ENCODE measurements at regions not wholly inside any gene's neighbourhood (a gene's known extent, or its start where the extent isn't known, plus 50 kb on each side); places are given as distances from the start of the nearest gene placed in this dataset.
"Not testable (repeated sequence)": the region's sequence is repeated elsewhere in the genome, so short reads cannot be mapped to it uniquely, and the experiment has no call there.

- Histone ChIP-seq H3K9me3 (ENCODE audit: control insufficient read depth in 5 of 5, low read length in 5 of 5) (no peaks in the 10 kb centered on the region), H3K36me3 (ENCODE audit: control insufficient read depth in 5 of 5, insufficient read depth in 5 of 5, low read length in 5 of 5) (no peaks in the 10 kb centered on the region), H3K9ac (ENCODE audit: low read length in 5 of 5) (no peak overlapping the region), H3K4me3 (ENCODE audit: low read depth in 1 of 5, low read length in 5 of 5) (no peak overlapping the region), H3K4me1 (ENCODE audit: control insufficient read depth in 5 of 5, insufficient read depth in 5 of 5, low read length in 5 of 5) (no peaks in the 10 kb centered on the region), H3K27me3 (ENCODE audit: control insufficient read depth in 5 of 5, insufficient read depth in 4 of 5, low read length in 5 of 5) (no peaks in the 10 kb centered on the region), H3K27ac (ENCODE audit: low read depth, low read length) (no peak overlapping the region)
Measured at GRCh38 chr14:83885837-83886293, 1644.1 kb upstream of the FLRT2 start.

DNA sequence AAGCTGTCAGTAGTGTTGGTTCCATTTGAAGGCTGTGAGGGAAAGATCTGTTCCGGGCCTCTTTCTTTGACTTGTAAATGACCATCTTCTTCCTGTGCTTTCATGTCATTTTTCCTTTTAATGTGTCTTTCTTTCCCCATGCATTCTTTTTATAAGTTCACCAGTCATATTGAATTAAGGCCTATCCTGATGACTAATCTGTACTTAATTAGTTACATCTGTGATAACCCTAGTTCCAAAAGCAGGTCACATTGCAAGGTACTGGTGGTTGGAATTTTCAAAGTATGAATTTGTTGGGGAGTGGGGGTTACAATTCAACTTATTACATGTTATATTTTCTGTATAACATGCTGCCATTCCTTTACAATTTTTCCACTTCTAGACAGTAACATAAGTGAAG lies 1642.1 kb upstream of the FLRT2 start:
- H3K27ac ChIP-seq (ENCODE audit: low read depth, low read length): no peak overlapping the region
- H3K36me3 ChIP-seq (ENCODE audit: control insufficient read depth in 5 of 5, insufficient read depth in 5 of 5, low read length in 5 of 5): no peaks in the 10 kb centered on the region
- no peak overlapping the region for H3K9ac ChIP-seq (ENCODE audit: low read length in 5 of 5)
- no peaks in the 10 kb centered on the region for H3K9me3 ChIP-seq (ENCODE audit: control insufficient read depth in 5 of 5, low read length in 5 of 5)
- H3K4me1 ChIP-seq (ENCODE audit: control insufficient read depth in 5 of 5, insufficient read depth in 5 of 5, low read length in 5 of 5): no peaks in the 10 kb centered on the region
- no peaks in the 10 kb centered on the region for H3K27me3 ChIP-seq (ENCODE audit: control insufficient read depth in 5 of 5, insufficient read depth in 4 of 5, low read length in 5 of 5)
- no peak overlapping the region for H3K4me3 ChIP-seq (ENCODE audit: low read depth in 1 of 5, low read length in 5 of 5)

GRCh38 chr14:83893447-83893846 lies 1636.5 kb upstream of the FLRT2 start:
- Histone ChIP-seq H3K27me3 (ENCODE audit: control insufficient read depth in 5 of 5, insufficient read depth in 4 of 5, low read length in 5 of 5) (no peaks in the 10 kb centered on the region), H3K4me1 (ENCODE audit: control insufficient read depth in 5 of 5, insufficient read depth in 5 of 5, low read length in 5 of 5) (no peaks in the 10 kb centered on the region), H3K4me3 (ENCODE audit: low read depth in 1 of 5, low read length in 5 of 5) (no peak overlapping the region), H3K36me3 (ENCODE audit: control insufficient read depth in 5 of 5, insufficient read depth in 5 of 5, low read length in 5 of 5) (no peaks in the 10 kb centered on the region), H3K9ac (ENCODE audit: low read length in 5 of 5) (no peak overlapping the region), H3K27ac (ENCODE audit: low read depth, low read length) (no peak overlapping the region), H3K9me3 (ENCODE audit: control insufficient read depth in 5 of 5, low read length in 5 of 5) (no peaks in the 10 kb centered on the region)

DNA sequence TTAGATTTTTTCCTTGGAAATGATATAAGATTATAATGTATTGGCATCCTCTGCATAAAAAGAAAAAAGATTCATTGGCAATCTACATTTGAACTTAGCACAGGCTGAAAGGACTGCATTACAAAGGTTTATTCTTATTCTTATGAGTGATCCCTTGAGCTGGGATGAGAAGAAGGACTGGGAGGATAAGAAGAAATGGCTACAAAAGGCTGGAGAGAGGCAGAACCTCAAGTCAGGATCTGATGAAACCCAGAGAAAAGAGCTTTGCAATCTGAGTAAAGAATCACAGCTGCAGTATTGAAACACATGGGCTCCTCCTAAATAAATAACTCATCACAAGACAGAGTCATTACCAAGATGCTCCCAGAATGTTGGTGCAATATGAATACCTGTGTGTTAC lies 1635.4 kb upstream of the FLRT2 start:
- H3K4me1 ChIP-seq (ENCODE audit: control insufficient read depth in 5 of 5, insufficient read depth in 5 of 5, low read length in 5 of 5): no peaks in the 10 kb centered on the region
- no peaks in the 10 kb centered on the region for H3K36me3 ChIP-seq (ENCODE audit: control insufficient read depth in 5 of 5, insufficient read depth in 5 of 5, low read length in 5 of 5)
- H3K4me3 ChIP-seq (ENCODE audit: low read depth in 1 of 5, low read length in 5 of 5): no peak overlapping the region
- H3K9ac ChIP-seq (ENCODE audit: low read length in 5 of 5): no peak overlapping the region
- no peaks in the 10 kb centered on the region for H3K9me3 ChIP-seq (ENCODE audit: control insufficient read depth in 5 of 5, low read length in 5 of 5)
- H3K27ac ChIP-seq (ENCODE audit: low read depth, low read length): no peak overlapping the region
- H3K27me3 ChIP-seq (ENCODE audit: control insufficient read depth in 5 of 5, insufficient read depth in 4 of 5, low read length in 5 of 5): no peaks in the 10 kb centered on the region

- not testable (repeated sequence) for H3K9me3 ChIP-seq (ENCODE audit: control insufficient read depth in 5 of 5, low read length in 5 of 5); H3K9ac ChIP-seq (ENCODE audit: low read length in 5 of 5); H3K4me3 ChIP-seq (ENCODE audit: low read depth in 1 of 5, low read length in 5 of 5); H3K27me3 ChIP-seq (ENCODE audit: control insufficient read depth in 5 of 5, insufficient read depth in 4 of 5, low read length in 5 of 5); H3K36me3 ChIP-seq (ENCODE audit: control insufficient read depth in 5 of 5, insufficient read depth in 5 of 5, low read length in 5 of 5); H3K4me1 ChIP-seq (ENCODE audit: control insufficient read depth in 5 of 5, insufficient read depth in 5 of 5, low read length in 5 of 5); H3K27ac ChIP-seq (ENCODE audit: low read depth, low read length)
Measured at GRCh38 chr14:83898558-83898957, 1631.4 kb upstream of the FLRT2 start.

DNA sequence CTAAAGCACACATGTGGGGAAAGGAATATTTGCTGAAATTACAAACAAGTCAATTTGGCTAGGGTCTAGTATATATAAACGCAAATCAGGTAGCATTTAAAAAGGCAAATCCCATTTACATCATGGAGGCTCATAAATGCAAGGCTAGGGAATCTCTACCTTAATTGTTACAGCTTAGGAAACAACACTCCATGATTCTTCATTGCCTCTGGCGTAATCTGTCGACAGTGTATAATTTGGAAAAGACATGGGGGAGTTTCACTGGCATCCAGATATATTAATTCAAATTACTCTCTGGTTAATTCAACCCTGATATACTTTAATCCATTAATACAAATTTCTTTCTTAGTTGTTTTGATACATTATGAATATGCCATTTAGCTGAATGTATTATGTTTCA lies 1630.2 kb upstream of the FLRT2 start:
- Histone ChIP-seq H3K9ac (ENCODE audit: low read length in 5 of 5) (no peak overlapping the region), H3K27ac (ENCODE audit: low read depth, low read length) (no peak overlapping the region), H3K4me3 (ENCODE audit: low read depth in 1 of 5, low read length in 5 of 5) (no peak overlapping the region), H3K9me3 (ENCODE audit: control insufficient read depth in 5 of 5, low read length in 5 of 5) (no peaks in the 10 kb centered on the region), H3K4me1 (ENCODE audit: control insufficient read depth in 5 of 5, insufficient read depth in 5 of 5, low read length in 5 of 5) (no peaks in the 10 kb centered on the region), H3K27me3 (ENCODE audit: control insufficient read depth in 5 of 5, insufficient read depth in 4 of 5, low read length in 5 of 5) (no peaks in the 10 kb centered on the region), H3K36me3 (ENCODE audit: control insufficient read depth in 5 of 5, insufficient read depth in 5 of 5, low read length in 5 of 5) (no peaks in the 10 kb centered on the region)

- Histone ChIP-seq H3K9me3 (ENCODE audit: control insufficient read depth in 5 of 5, low read length in 5 of 5) (no peaks in the 10 kb centered on the region), H3K27ac (ENCODE audit: low read depth, low read length) (no peak overlapping the region), H3K36me3 (ENCODE audit: control insufficient read depth in 5 of 5, insufficient read depth in 5 of 5, low read length in 5 of 5) (no peaks in the 10 kb centered on the region), H3K27me3 (ENCODE audit: control insufficient read depth in 5 of 5, insufficient read depth in 4 of 5, low read length in 5 of 5) (no peaks in the 10 kb centered on the region), H3K9ac (ENCODE audit: low read length in 5 of 5) (no peak overlapping the region), H3K4me1 (ENCODE audit: control insufficient read depth in 5 of 5, insufficient read depth in 5 of 5, low read length in 5 of 5) (peaks cover 0 to 4% (median 2%) of the 10 kb centered on the region in 5 donors), H3K4me3 (ENCODE audit: low read depth in 1 of 5, low read length in 5 of 5) (no peak overlapping the region)
Measured at GRCh38 chr14:83905157-83905556, 1624.8 kb upstream of the FLRT2 start.

DNA sequence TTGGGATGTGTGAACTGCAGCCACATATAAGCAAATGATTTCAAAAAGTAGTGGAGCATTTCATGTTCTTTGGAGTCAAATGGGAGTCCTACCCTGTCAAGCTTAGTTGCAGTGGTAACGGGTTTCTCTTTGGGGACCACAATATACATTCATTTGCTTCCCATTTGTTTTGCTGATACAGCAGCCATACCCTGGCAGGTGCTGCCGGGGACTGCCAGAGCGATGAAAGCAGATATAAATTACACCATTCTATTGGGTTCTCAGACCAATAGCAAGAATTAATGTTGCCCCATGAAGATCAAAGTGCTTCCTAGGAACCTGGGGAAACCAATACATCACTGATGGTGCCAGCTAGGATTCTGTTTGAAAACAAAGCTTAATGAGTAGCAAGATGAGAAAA lies 1621.5 kb upstream of the FLRT2 start:
- Histone ChIP-seq H3K27me3 (ENCODE audit: control insufficient read depth in 5 of 5, insufficient read depth in 4 of 5, low read length in 5 of 5) (no peaks in the 10 kb centered on the region), H3K36me3 (ENCODE audit: control insufficient read depth in 5 of 5, insufficient read depth in 5 of 5, low read length in 5 of 5) (no peaks in the 10 kb centered on the region), H3K9ac (ENCODE audit: low read length in 5 of 5) (no peak overlapping the region), H3K9me3 (ENCODE audit: control insufficient read depth in 5 of 5, low read length in 5 of 5) (no peaks in the 10 kb centered on the region), H3K4me3 (ENCODE audit: low read depth in 1 of 5, low read length in 5 of 5) (no peak overlapping the region), H3K4me1 (ENCODE audit: control insufficient read depth in 5 of 5, insufficient read depth in 5 of 5, low read length in 5 of 5) (peaks cover 0 to 13% (median 3%) of the 10 kb centered on the region in 5 donors), H3K27ac (ENCODE audit: low read depth, low read length) (no peak overlapping the region)

GRCh38 chr14:83909507-83909906 lies 1620.4 kb upstream of the FLRT2 start:
- Histone ChIP-seq H3K9me3 (ENCODE audit: control insufficient read depth in 5 of 5, low read length in 5 of 5) (no peaks in the 10 kb centered on the region), H3K4me1 (ENCODE audit: control insufficient read depth in 5 of 5, insufficient read depth in 5 of 5, low read length in 5 of 5) (peaks cover 0 to 13% (median 3%) of the 10 kb centered on the region in 5 donors), H3K27ac (ENCODE audit: low read depth, low read length) (no peak overlapping the region), H3K36me3 (ENCODE audit: control insufficient read depth in 5 of 5, insufficient read depth in 5 of 5, low read length in 5 of 5) (no peaks in the 10 kb centered on the region), H3K27me3 (ENCODE audit: control insufficient read depth in 5 of 5, insufficient read depth in 4 of 5, low read length in 5 of 5) (no peaks in the 10 kb centered on the region), H3K4me3 (ENCODE audit: low read depth in 1 of 5, low read length in 5 of 5) (no peak overlapping the region), H3K9ac (ENCODE audit: low read length in 5 of 5) (no peak overlapping the region)

GRCh38 chr14:83912032-83912642 lies 1617.8 kb upstream of the FLRT2 start:
- Histone ChIP-seq H3K9ac (ENCODE audit: low read length in 5 of 5) (no peak overlapping the region), H3K4me1 (ENCODE audit: control insufficient read depth in 5 of 5, insufficient read depth in 5 of 5, low read length in 5 of 5) (peaks cover 0 to 13% (median 3%) of the 10 kb centered on the region in 5 donors), H3K4me3 (ENCODE audit: low read depth in 1 of 5, low read length in 5 of 5) (no peak overlapping the region), H3K36me3 (ENCODE audit: control insufficient read depth in 5 of 5, insufficient read depth in 5 of 5, low read length in 5 of 5) (no peaks in the 10 kb centered on the region), H3K9me3 (ENCODE audit: control insufficient read depth in 5 of 5, low read length in 5 of 5) (no peaks in the 10 kb centered on the region), H3K27ac (ENCODE audit: low read depth, low read length) (no peak overlapping the region), H3K27me3 (ENCODE audit: control insufficient read depth in 5 of 5, insufficient read depth in 4 of 5, low read length in 5 of 5) (no peaks in the 10 kb centered on the region)

DNA sequence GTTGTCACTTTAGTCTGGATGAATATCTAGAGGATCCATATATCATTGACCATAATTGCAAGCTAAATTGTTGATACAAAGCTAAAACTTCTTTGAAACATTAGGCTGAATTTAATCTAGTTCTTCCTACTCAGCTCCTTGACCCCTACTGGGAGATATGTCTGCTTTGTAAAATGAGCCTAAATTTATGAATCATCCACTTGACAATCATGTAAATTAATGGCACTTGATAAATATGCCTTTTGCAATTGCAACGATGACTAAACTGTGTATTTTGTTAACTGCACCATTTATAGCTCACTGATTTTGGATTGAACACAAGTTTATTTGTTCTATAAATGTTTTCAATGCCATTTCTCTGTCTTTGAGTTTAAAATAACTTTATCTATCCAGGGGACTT lies 1616.5 kb upstream of the FLRT2 start:
- no peak overlapping the region for H3K9ac ChIP-seq (ENCODE audit: low read length in 5 of 5)
- H3K4me3 ChIP-seq (ENCODE audit: low read depth in 1 of 5, low read length in 5 of 5): no peak overlapping the region

More for the DNA sequence above, 1616.5 kb upstream of the FLRT2 start:
- Histone ChIP-seq H3K9me3 (ENCODE audit: control insufficient read depth in 5 of 5, low read length in 5 of 5) (no peaks in the 10 kb centered on the region), H3K36me3 (ENCODE audit: control insufficient read depth in 5 of 5, insufficient read depth in 5 of 5, low read length in 5 of 5) (no peaks in the 10 kb centered on the region), H3K27me3 (ENCODE audit: control insufficient read depth in 5 of 5, insufficient read depth in 4 of 5, low read length in 5 of 5) (no peaks in the 10 kb centered on the region), H3K4me1 (ENCODE audit: control insufficient read depth in 5 of 5, insufficient read depth in 5 of 5, low read length in 5 of 5) (peaks cover 0 to 10% (median 0%) of the 10 kb centered on the region in 5 donors), H3K27ac (ENCODE audit: low read depth, low read length) (no peak overlapping the region)
